ENCODE measurements at regions not wholly inside any gene's neighbourhood (a gene's known extent, or its start where the extent isn't known, plus 50 kb on each side); places are given as distances from the start of the nearest gene placed in this dataset.

GRCh38 chr4:145279122-145279960, 99.0 kb upstream of the OTUD4 start:
- no peaks in the 10 kb centered on the region for H3K9me3 ChIP-seq (ENCODE audit: control insufficient read depth, insufficient read depth, low read depth, low read length)
- DNase-seq (ENCODE audit: low read depth, low spot score) (no peak), ATAC-seq (no peak)
- H3K27me3 ChIP-seq (ENCODE audit: control insufficient read depth, insufficient read depth, low read length), result no peaks in the 10 kb centered on the region
- intact Hi-C loops (cut with micrococcal nuclease; ENCODE audit: unreplicated experiment) (no loop called here), in situ Hi-C loops (cut with HindIII; ENCODE audit: low pct_unique_long_range_greater_than_20kb, low sequenced_read_pairs) (no loop called here)
- TF ChIP-seq CTCF (IDR thresholded peaks at IDR 0.05), result no peak
- no peak for TF ChIP-seq TCF7L2 (IDR thresholded peaks at IDR 0.05; ENCODE audit: low read depth, low read length)
- no peak for TF ChIP-seq POLR2AphosphoS5 (IDR thresholded peaks at IDR 0.05; ENCODE audit: low read depth, low read length)
- no peak for TF ChIP-seq SIN3A (IDR thresholded peaks at IDR 0.05; ENCODE audit: borderline replicate concordance, insufficient read depth, low read depth, low read length)
- no peak for TF ChIP-seq REST (IDR thresholded peaks at IDR 0.05; ENCODE audit: insufficient read depth in 1 of 2, low read depth in 2 of 2, low read length in 1 of 2)
- ChIA-PET POLR2A (no interaction called here), CTCF (no interaction called here)
- no TSS peak for BruUV-seq (replicated peaks)
- H3K36me3 ChIP-seq (ENCODE audit: control insufficient read depth, insufficient read depth, low read length), result no peaks in the 10 kb centered on the region
- no peak overlapping the region for H3K4me3 ChIP-seq (ENCODE audit: low read depth in 2 of 2, low read length in 2 of 2)
- no peak overlapping the region for H3K27ac ChIP-seq (ENCODE audit: low read length)
- H3K4me1 ChIP-seq (ENCODE audit: control insufficient read depth, insufficient read depth, low read length), result no peaks in the 10 kb centered on the region

GRCh38 chr4:145278341-145279121, 98.1 kb upstream of the OTUD4 start:
- ChIA-PET POLR2A (no interaction called here), CTCF (no interaction called here)
- Histone ChIP-seq H3K36me3 (ENCODE audit: control insufficient read depth, insufficient read depth, low read length) (no peaks in the 10 kb centered on the region), H3K27ac (ENCODE audit: low read length) (no peak overlapping the region), H3K9me3 (ENCODE audit: control insufficient read depth, insufficient read depth, low read depth, low read length) (no peaks in the 10 kb centered on the region), H3K27me3 (ENCODE audit: control insufficient read depth, insufficient read depth, low read length) (no peaks in the 10 kb centered on the region), H3K4me1 (ENCODE audit: control insufficient read depth, insufficient read depth, low read length) (no peaks in the 10 kb centered on the region), H3K4me3 (ENCODE audit: low read depth in 2 of 2, low read length in 2 of 2) (no peak overlapping the region)
- in situ Hi-C loops (cut with HindIII; ENCODE audit: low pct_unique_long_range_greater_than_20kb, low sequenced_read_pairs), result no loop called here
- intact Hi-C loops (cut with micrococcal nuclease; ENCODE audit: unreplicated experiment), result no loop called here
- DNase-seq (ENCODE audit: low read depth, low spot score) (no peak), ATAC-seq (no peak)
- TF ChIP-seq SIN3A (IDR thresholded peaks at IDR 0.05; ENCODE audit: borderline replicate concordance, insufficient read depth, low read depth, low read length), result no peak
- TF ChIP-seq CTCF (IDR thresholded peaks at IDR 0.05), result no peak
- TF ChIP-seq POLR2AphosphoS5 (IDR thresholded peaks at IDR 0.05; ENCODE audit: low read depth, low read length), result no peak
- TF ChIP-seq TCF7L2 (IDR thresholded peaks at IDR 0.05; ENCODE audit: low read depth, low read length), result no peak
- no peak for TF ChIP-seq REST (IDR thresholded peaks at IDR 0.05; ENCODE audit: insufficient read depth in 1 of 2, low read depth in 2 of 2, low read length in 1 of 2)
- BruUV-seq (replicated peaks), result no TSS peak

All from Panc1 (cell line).